Neural progenitor cell (in vitro differentiated cells): ENCODE measurements at regions not wholly inside any gene's neighbourhood (a gene's known extent, or its start where the extent isn't known, plus 50 kb on each side); places are given as distances from the start of the nearest gene placed in this dataset.

Experiments used
- DNase-seq: peaks from one replicate; pipeline ENCODE4 v3.0.0-alpha.2; 2016; ENCODE audit warnings: low spot score
- H2AFZ ChIP-seq: fragments of 200-600 bp; sonication (generic); replicated peaks from 2 replicates; pipeline ENCODE4 v1.6.1; 2016; ENCODE audit warnings: antibody characterized with exemption
- H3F3A ChIP-seq: fragments of 200-600 bp; sonication (generic); 2 replicates; pipeline ENCODE4 v1.6.1; 2016; ENCODE audit warnings: antibody characterized with exemption, low read depth
- H3K27ac ChIP-seq: fragments of 200-600 bp; sonication (generic); 2 replicates; pipeline ENCODE4 v1.5.1; 2016; ENCODE audit warnings: mild to moderate bottlenecking
- H3K27me3 ChIP-seq: fragments of 200-600 bp; sonication (generic); 2 replicates; pipeline ENCODE4 v1.6.1; 2016; ENCODE audit warnings: mild to moderate bottlenecking, moderate library complexity
- H3K36me3 ChIP-seq: fragments of 200-600 bp; sonication (generic); 2 replicates; pipeline ENCODE4 v1.5.1; 2016
- H3K4me1 ChIP-seq: fragments of 200-600 bp; sonication (generic); 2 replicates; pipeline ENCODE4 v1.6.1; 2016; ENCODE audit warnings: mixed run types
- H3K4me2 ChIP-seq: fragments of 200-600 bp; sonication (generic); 2 replicates; pipeline ENCODE4 v1.6.1; 2016
- H3K4me3 ChIP-seq: fragments of 200-600 bp; sonication (generic); 2 replicates; pipeline ENCODE4 v1.5.1; 2016
- H3K79me2 ChIP-seq: fragments of 200-600 bp; sonication (generic); 2 replicates; pipeline ENCODE4 v1.6.1; 2016; ENCODE audit warnings: low read depth
- H3K9ac ChIP-seq: fragments of 200-600 bp; sonication (generic); 2 replicates; pipeline ENCODE4 v1.6.1; 2016
- H3K9me3 ChIP-seq: fragments of 200-600 bp; sonication (generic); 2 replicates; pipeline ENCODE4 v1.5.1; 2016; ENCODE audit warnings: low read depth
- H4K20me1 ChIP-seq: fragments of 200-600 bp; sonication (generic); 2 replicates; pipeline ENCODE4 v1.6.1; 2016; ENCODE audit warnings: low read depth
- H3K27ac Mint-ChIP-seq: 3 replicates; pipeline ENCODE4 v1.8.0; 2021; ENCODE audit warnings: mixed read lengths
- H3K27me3 Mint-ChIP-seq: 2 replicates; pipeline ENCODE4 v1.8.0; 2022; ENCODE audit warnings: low read depth, mild to moderate bottlenecking, inconsistent platforms, moderate library complexity, mixed read lengths; ENCODE audit not compliant: insufficient read depth
- H3K36me3 Mint-ChIP-seq: 3 replicates; pipeline ENCODE4 v1.8.0; 2021; ENCODE audit warnings: mixed read lengths
- H3K4me1 Mint-ChIP-seq: 3 replicates; pipeline ENCODE4 v1.8.0; 2021; ENCODE audit warnings: mixed read lengths
- H3K4me3 Mint-ChIP-seq: 3 replicates; pipeline ENCODE4 v1.8.0; 2021; ENCODE audit warnings: mild to moderate bottlenecking, moderate library complexity, mixed read lengths
- H3K9me3 Mint-ChIP-seq: 3 replicates; pipeline ENCODE4 v1.8.0; 2020; ENCODE audit warnings: mixed read lengths
- EZH2 ChIP-seq: fragments of 200-600 bp; sonication (generic); IDR thresholded peaks from 2 replicates; pipeline ENCODE4 v1.6.1; 2017; ENCODE audit warnings: antibody characterized with exemption, mild to moderate bottlenecking, moderate library complexity
- EZH2phosphoT487 ChIP-seq: fragments of 200-600 bp; sonication (generic); IDR thresholded peaks from 2 replicates; pipeline ENCODE4 v1.6.1; 2017; ENCODE audit warnings: antibody characterized with exemption
- TF ChIP-seq, protein P1 (sequence below): fragments of 200-600 bp; sonication (generic); IDR thresholded peaks from 2 replicates; pipeline ENCODE4 v1.5.1; 2017; ENCODE audit warnings: antibody characterized with exemption, mild to moderate bottlenecking

DNA sequence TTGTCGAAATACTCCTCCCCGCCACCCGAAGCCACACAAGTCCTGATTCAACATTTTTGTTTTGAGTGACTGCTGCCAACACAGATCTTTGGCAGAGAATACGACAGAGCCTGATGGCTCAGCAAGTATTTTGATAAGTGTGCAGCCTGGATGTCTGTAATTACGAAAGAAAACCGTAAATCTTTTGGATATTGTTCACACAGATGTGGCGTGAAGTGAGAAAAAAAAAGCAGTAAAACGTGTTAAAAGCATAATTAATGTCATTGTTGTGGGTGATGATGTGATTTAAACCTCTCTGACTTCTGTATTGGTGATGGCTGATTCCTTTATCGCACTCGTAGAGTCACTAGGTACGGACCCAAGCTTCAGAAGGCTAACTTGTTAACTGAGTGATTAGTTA is 98.7 kb downstream of the PHETA1 start:
- H3K27me3 Mint-ChIP-seq, result no peaks in the 10 kb centered on the region
- no peak for DNase-seq
- H4K20me1 ChIP-seq, result no peaks in the 10 kb centered on the region

DNA sequence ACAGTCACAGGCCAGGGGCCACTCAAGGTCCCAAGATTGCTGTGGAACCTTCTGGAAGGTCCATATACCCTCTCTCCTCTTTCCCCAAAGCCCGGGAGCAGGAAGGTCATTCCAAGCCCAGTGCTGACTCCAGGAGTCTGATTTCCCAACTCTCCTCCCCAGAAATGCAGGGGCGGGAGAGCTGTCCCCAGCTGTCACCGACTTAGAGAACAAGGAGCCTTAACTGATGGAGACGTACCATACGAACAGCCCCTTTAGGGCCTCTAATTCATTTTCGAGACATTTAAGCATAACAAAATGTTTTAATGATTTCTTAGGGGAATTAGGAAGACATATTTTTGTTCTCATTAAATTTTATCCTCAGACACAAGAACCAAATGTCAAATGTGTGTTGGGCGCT is 99.2 kb downstream of the PHETA1 start:
- Histone ChIP-seq H3K4me1 (peaks cover 10% of the 10 kb centered on the region), H3K36me3 (no peaks in the 10 kb centered on the region), H2AFZ (no peak overlapping the region), H3F3A (no peaks in the 10 kb centered on the region), H3K9ac (no peak overlapping the region), H4K20me1 (no peaks in the 10 kb centered on the region), H3K4me3 (no peak overlapping the region), H3K27ac (no peak overlapping the region), H3K79me2 (no peaks in the 10 kb centered on the region), H3K4me2 (no peak overlapping the region), H3K27me3 (no peaks in the 10 kb centered on the region), H3K9me3 (no peaks in the 10 kb centered on the region)
- H3K36me3 Mint-ChIP-seq, result no peaks in the 10 kb centered on the region
- H3K9me3 Mint-ChIP-seq, result no peaks in the 10 kb centered on the region
- TF ChIP-seq EZH2phosphoT487 (no peak), EZH2 (no peak)
- TF ChIP-seq, protein P1, sequence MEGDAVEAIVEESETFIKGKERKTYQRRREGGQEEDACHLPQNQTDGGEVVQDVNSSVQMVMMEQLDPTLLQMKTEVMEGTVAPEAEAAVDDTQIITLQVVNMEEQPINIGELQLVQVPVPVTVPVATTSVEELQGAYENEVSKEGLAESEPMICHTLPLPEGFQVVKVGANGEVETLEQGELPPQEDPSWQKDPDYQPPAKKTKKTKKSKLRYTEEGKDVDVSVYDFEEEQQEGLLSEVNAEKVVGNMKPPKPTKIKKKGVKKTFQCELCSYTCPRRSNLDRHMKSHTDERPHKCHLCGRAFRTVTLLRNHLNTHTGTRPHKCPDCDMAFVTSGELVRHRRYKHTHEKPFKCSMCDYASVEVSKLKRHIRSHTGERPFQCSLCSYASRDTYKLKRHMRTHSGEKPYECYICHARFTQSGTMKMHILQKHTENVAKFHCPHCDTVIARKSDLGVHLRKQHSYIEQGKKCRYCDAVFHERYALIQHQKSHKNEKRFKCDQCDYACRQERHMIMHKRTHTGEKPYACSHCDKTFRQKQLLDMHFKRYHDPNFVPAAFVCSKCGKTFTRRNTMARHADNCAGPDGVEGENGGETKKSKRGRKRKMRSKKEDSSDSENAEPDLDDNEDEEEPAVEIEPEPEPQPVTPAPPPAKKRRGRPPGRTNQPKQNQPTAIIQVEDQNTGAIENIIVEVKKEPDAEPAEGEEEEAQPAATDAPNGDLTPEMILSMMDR, result no peak
- peaks cover 21% of the 10 kb centered on the region for H3K4me1 Mint-ChIP-seq
- no peak overlapping the region for H3K27ac Mint-ChIP-seq
- no peak overlapping the region for H3K4me3 Mint-ChIP-seq
- no peak for DNase-seq
- H3K27me3 Mint-ChIP-seq, result no peaks in the 10 kb centered on the region

More for the DNA sequence above, 98.7 kb downstream of the PHETA1 start:
- no peaks in the 10 kb centered on the region for H3K27me3 ChIP-seq
- H3K36me3 ChIP-seq, result no peaks in the 10 kb centered on the region
- no peaks in the 10 kb centered on the region for H3K79me2 ChIP-seq
- H3K27ac Mint-ChIP-seq, result peak overlapping the region; percentile 38
- no peaks in the 10 kb centered on the region for H3F3A ChIP-seq
- peaks cover 10% of the 10 kb centered on the region for H3K4me1 ChIP-seq
- no peak overlapping the region for H3K27ac ChIP-seq
- peaks cover 23% of the 10 kb centered on the region for H3K4me1 Mint-ChIP-seq
- H3K9me3 Mint-ChIP-seq, result no peaks in the 10 kb centered on the region
- H3K4me3 ChIP-seq, result no peak overlapping the region
- H3K9me3 ChIP-seq, result no peaks in the 10 kb centered on the region
- no peaks in the 10 kb centered on the region for H3K36me3 Mint-ChIP-seq
- no peak overlapping the region for H3K9ac ChIP-seq
- H3K4me2 ChIP-seq, result no peak overlapping the region
- H2AFZ ChIP-seq, result no peak overlapping the region
- H3K4me3 Mint-ChIP-seq, result no peak overlapping the region
- TF ChIP-seq EZH2phosphoT487, result no peak

DNA sequence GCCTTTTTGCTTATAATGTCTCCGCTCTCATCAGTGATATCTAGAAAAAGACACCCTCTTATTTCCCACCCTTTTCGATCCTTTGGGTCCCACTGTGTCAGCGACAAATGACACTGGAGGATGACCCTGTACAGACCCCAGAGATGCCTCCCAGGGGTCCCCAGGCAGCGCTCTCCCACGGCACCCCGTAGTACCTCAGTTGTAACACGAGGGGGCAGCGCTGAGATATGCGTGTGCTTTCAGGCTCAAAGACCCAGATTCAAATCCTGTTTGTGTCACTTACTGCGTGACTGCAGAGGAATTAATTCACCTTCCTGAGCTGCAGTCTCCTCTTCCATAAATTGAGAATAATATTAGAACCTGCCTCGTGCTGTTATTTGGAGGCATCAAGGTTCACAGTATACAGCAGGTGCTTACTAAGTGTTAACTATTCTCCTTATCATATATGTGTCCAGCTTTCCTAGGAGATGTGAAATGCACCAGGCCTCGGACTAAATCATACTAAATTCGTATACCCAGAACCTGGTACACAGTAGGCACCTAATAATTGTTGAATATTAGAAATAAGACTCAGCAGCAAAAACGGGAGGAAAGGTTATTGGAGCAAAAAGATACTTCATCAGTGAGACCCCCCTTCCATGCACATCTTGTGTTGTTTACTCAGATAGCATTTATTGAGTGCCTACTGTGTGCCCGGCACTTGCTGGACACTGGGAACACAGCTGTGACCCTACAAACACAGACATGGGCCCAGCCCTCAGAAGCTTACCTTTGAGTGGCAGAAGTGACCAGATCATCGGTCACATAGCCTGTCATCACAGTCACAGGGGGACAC is 99.9 kb downstream of the PHETA1 start:
- no peaks in the 10 kb centered on the region for H3F3A ChIP-seq
- DNase-seq, result no peak
- Mint-ChIP-seq H3K36me3 (no peaks in the 10 kb centered on the region), H3K4me3 (no peak overlapping the region), H3K27me3 (no peaks in the 10 kb centered on the region), H3K27ac (no peak overlapping the region), H3K4me1 (peaks cover 19% of the 10 kb centered on the region), H3K9me3 (no peaks in the 10 kb centered on the region)
- no peak overlapping the region for H3K9ac ChIP-seq
- H4K20me1 ChIP-seq, result no peaks in the 10 kb centered on the region
- no peak overlapping the region for H3K27ac ChIP-seq
- no peaks in the 10 kb centered on the region for H3K9me3 ChIP-seq
- no peaks in the 10 kb centered on the region for H3K79me2 ChIP-seq
- H3K4me3 ChIP-seq, result no peak overlapping the region
- H3K36me3 ChIP-seq, result no peaks in the 10 kb centered on the region
- no peaks in the 10 kb centered on the region for H3K27me3 ChIP-seq
- TF ChIP-seq, protein P1, result peak; percentile 60
- no peak for TF ChIP-seq EZH2
- H2AFZ ChIP-seq, result no peak overlapping the region
- peaks cover 7% of the 10 kb centered on the region for H3K4me1 ChIP-seq
- no peak overlapping the region for H3K4me2 ChIP-seq

DNA sequence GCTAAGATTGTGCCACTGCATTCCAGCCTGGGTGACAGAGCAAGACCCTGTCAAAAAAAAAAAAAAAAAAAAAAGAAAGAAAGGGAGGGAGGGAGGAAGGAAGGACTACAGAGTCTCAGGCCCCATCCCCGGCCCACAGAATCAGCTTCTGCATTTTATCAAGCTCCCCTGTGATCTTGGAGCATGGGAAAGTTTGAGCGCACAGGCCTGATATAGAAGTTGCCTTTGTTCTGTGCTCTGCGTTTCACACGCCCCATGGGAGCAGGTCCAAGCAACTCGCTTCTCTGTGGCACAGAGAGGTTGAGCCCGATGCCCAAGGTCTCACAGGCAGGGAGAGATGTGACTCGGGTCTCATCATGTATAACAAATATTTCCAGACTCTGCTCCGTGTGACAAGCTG is 101.8 kb downstream of the PHETA1 start:
- no peak overlapping the region for H3K9ac ChIP-seq
- TF ChIP-seq EZH2phosphoT487, result no peak
- no peak for TF ChIP-seq EZH2
- TF ChIP-seq, protein P1, result no peak
- no peaks in the 10 kb centered on the region for H3K36me3 ChIP-seq
- H3K4me3 ChIP-seq, result no peak overlapping the region
- no peaks in the 10 kb centered on the region for H3K27me3 ChIP-seq
- Mint-ChIP-seq H3K36me3 (no peaks in the 10 kb centered on the region), H3K4me3 (no peak overlapping the region), H3K9me3 (no peaks in the 10 kb centered on the region), H3K4me1 (peaks cover 19% of the 10 kb centered on the region), H3K27ac (peak overlapping the region; percentile 62), H3K27me3 (no peaks in the 10 kb centered on the region)
- DNase-seq, result no peak
- H3K79me2 ChIP-seq, result no peaks in the 10 kb centered on the region
- no peaks in the 10 kb centered on the region for H3K9me3 ChIP-seq
- H3F3A ChIP-seq, result no peaks in the 10 kb centered on the region
- no peaks in the 10 kb centered on the region for H4K20me1 ChIP-seq
- H3K27ac ChIP-seq, result no peak overlapping the region
- H3K4me1 ChIP-seq, result peaks cover 7% of the 10 kb centered on the region
- H3K4me2 ChIP-seq, result no peak overlapping the region
- no peak overlapping the region for H2AFZ ChIP-seq
